Stimulated activated CD4-positive, alpha-beta T cell treated with anti-CD3 and anti-CD28 coated beads, Interleukin-12 subunit alpha, Interleukin-12 subunit beta, amount 100 ng/mL, for 24 hours (primary cell): ENCODE measurements at regions not wholly inside any gene's neighbourhood (a gene's known extent, or its start where the extent isn't known, plus 50 kb on each side); places are given as distances from the start of the nearest gene placed in this dataset.
"Not testable (repeated sequence)": the region's sequence is repeated elsewhere in the genome, so short reads cannot be mapped to it uniquely, and the experiment has no call there.

Source experiments
- DNase-seq, 2 experiments: peaks; one replicate each; pipeline ENCODE4 v3.0.0-alpha.2; 2020; ENCODE audit warnings: low read depth in 2 of 2

DNA sequence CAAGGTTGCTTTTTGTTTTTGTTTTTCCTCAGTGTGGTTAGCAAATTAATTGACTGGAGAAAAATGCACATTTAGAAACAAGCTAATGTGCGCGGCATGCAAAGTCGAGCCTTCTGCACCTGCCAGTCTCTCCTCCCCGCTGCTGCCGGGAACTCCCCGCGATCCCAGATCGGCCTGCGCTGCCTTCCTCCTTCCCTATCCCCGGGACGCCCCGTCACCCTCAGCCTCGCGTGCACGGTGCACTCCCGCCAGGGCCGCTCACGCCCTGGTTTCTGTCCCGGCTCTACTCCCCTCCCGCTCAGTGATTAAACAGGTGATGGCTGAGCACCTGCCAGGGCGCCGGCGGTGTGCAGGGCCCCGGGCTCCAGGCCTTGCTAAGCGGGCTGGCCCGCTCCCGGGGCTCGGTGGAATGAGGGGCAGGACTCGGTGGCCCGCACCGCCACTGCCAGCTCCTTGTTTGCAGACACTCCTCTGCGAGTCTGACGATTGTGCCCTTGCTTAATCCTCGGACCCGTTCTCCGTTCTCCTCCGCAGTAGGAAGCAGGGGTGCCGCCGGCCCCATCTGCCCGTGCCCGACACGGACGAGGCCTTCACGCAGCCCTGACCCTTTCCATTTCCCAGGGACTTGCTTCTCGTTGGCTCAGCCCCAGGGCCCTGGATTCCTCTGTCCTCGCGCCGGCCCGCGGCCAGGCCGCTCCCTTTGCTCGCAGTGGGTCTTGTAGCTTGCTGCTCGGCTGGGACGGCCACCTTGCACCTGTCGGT is 143.4 kb downstream of the TRIML1 start:
- DNase-seq, result no peak

DNA sequence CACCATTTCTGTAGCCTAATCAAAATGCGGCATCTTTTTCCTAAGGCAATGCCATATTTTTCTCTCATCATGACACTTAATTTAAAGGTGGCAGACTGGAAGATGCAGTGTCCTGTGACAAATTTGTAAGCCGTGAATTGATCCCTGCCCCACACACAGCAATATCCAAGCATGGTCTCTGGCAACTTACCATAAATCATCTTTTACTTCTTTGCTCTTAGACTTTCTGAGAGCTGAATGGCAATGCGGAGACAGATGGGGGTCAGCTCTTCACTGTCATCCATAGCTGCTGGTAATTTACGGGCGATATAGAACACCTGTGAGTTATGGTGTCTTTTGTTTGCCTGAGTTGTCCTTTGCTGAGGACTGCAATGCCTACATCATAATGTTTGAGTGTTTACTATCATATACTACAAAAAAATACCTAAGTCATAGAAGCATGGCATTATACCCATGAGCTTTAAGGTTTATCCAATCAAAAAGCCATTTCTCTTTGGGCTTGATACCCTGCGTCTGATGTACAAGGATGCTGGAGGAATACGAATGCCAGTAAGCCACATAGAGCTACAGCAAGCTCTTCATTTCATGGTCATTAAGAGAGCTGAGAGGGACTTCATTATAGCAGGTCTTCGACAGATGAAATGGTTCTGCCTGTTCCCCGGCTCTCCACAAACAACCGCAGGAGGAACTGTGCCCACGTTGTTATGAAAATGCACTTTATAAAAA is 148.1 kb downstream of the TRIML1 start:
- DNase-seq, result no peak

DNA sequence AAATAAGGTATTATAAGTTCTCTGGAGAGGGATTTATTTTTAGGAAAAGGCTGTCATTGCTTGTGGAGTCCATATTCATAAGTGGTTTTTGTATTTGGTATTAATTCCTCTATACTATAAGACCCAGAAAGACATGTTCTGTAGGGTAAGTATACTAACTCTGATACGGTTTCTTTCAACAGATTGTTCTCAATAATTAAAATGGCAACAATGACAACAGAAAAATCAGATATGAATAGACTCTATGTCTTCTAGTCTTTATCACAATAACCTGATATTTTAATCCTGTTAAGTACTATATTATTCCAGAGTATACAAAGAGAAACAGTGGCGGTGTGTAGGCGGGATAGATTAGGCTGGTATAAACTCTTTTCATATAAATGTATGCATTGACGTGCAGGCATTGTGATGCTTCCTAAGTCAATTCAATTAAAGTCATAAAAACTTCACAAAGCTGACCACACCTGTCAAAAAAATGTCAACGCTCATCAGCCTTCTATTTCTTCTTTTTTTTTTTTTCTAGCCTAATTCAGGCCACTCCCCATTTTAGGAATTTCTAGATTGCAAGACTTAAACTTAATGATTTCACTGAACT is 150.4 kb downstream of the TRIML1 start:
- DNase-seq, result no peak

DNA sequence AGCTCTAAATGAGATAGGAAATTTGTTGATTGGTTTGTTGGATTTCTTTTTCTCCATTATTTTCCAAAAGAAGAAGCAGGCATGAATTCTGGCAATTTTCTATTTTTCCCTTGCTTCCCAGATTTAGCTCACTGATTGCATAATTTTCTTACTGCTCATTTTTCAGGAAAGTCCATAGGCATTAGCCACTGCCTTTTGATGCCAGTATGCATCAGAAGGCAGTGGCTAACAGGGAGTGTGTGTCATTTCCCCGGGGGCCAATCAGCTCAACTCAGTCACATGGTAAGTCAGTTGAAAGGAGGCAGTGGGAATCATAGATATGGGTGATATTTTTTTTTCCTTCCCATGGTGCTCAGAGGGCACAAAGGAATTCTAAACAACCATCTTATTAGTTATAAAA is 156.7 kb downstream of the TRIML1 start:
- DNase-seq, result no peak

DNA sequence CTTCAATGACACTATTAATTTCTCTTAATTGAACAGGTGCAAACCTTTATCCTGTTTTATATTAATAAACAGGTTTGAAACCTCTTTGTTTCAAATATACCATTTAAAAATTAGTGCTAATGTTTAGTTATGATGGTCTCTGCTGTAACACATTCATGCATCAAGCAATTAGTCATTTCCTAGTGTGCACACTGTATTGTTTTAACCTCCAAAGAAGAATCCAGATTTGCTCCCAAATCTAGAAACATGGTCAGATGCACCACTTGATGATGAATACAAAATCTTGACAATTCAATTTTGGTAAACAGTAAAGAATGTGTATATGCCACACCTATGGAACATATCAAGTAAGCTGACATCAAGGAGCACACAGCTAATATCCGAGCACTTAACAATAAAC is 157.1 kb downstream of the TRIML1 start:
- DNase-seq, result no peak

DNA sequence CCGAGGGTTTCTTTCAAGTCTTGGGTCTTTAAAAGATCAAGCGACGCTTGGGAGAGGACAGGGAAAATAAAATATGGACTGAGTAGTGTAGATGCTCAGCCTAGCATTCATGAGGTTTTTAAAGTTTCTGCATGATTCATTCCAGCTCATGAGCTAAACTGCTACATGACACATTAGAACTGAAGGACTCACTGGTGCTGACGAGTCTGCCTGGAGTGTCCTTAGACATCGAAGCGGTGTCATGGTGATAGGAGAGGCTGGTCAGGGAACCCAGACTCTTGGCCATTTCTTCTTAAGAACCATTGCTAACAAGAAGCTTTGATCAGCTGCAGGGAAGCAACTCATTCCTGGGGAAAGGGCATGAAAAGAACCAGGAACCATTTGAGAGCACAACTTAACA is 158.6 kb downstream of the TRIML1 start:
- no peak for DNase-seq

DNA sequence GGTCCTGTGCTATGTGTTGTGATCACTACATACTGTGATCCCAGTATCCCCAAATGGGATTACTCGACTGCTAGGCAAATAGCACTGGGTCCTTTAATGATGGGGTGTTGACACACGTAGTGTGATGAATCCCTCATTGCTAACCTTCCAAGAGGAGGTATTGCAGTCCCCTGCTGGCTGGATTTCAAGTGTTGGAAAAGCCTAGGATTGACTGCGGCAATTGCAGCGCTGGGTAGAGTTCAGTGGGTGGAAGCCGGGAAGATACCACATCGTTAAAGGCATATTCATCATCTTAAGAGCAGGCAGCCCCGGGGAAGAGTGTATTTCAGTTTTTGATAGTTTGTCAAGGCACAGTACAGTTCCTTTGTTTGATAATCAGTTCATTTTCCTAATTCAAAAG is 159.9 kb downstream of the TRIML1 start:
- no peak for DNase-seq

DNA sequence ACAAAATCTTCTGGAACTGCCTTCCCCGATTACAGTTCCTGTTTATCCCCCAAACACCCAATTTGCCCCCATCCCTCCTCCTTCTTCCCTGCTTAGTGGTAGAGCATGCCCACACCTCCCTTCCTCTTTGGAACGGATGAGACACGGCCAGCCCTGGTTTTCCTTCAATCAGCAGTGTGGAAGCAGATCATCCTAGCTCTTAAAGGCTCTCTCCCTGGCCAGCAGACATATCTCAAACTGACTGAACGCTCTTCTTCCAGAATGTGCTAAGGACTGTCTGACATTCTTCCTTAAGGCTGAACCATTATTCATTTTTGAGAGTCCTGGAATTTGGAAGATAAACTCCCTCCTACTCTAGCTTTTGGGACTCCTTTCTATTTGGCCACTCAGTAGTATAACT is 161.1 kb downstream of the TRIML1 start:
- DNase-seq, result no peak

DNA sequence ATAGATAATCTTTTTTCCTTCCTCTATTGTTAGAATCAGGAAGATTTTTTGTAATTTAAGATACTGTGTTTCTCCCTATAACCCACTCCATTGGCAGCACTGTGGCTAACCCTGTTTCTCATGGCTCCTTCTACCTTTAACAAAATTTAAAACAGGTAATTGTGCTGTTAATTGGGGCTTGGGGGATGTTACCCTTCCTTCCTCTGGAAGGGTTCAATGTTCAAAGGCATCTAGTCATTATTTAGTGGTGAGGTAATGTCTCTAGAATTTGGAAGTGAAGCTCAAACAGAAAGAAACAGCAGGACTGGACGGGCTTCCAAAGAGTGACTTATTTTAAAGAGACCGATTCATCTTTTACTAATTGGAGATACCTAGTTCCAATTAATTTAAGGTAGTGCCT is 166.4 kb downstream of the TRIML1 start:
- DNase-seq, result no peak

DNA sequence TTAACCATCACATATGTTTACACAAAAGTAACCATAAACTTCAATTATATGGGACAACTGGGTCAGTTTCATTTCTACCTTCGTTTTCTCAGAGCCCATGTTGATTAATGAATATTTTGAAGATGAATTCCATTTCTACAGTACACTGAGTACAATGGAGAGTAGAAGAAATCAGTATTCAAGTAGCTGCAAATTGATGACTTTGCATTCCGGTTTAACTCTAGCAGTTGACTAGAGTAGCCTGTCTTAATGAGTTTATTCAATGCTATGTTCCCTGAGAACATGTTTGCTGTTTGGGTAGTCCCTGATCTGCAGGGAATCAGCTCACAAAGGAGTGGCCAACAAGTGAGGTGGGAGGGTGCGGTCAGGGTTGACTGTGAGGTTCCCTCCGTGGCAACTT is 168.3 kb downstream of the TRIML1 start:
- DNase-seq, result no peak

DNA sequence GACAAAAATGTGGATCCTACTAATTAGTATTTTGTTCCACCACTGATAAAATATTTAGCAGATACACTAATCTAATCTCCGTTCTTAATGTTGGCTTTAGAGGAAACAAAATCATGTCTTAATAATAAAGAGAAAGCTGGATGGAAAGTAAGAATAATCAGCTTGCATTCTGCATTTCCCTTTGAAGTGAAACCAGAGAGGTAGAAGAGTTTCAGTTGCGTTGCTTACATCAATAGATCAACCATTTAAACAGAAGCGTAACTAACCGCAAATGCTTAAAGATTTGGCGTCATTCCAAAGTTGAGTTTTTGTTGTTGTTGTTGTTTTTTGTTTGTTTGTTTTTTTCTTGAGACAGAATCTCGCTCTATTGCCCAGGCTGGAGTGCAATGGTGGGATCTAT is 168.9 kb downstream of the TRIML1 start:
- DNase-seq, result no peak

DNA sequence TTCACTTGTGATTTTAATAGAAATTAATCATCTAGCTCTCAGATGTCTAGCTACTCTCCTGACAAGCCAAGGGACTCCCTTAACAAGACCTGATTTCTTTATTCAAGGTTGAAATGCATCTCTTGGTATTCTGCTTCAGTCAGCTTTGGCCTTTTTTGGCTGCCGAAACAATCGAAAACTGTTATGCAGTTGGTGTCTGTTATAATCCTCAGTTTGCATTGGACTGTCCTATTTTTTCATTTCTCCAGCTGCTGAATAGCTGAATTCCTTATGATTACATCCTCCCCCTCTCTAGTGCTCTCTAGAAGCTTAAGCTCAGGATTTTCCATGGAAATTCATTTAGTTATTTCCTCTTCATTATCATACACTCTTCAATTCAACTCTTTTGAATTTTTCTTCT is 177.2 kb downstream of the TRIML1 start:
- no peak for DNase-seq

DNA sequence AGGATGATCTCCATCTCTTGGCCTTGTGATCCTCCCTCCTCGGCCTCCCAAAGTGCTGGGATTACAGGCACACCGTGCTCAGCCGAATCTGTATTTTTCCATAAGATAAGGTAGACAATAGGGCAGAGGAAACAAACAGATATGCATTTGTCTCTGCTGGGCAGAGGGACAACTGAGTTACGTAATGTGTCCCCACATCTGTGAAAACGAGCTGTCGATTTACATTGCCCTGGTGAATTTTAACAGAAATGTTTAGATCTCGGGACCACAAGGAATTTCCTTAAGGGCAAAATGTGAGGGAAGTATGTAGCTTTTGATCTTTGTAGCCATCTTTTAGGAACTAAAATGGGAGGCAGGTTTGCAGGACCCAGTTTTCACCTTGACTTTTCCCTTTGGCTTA is 189.7 kb downstream of the TRIML1 start:
- no peak for DNase-seq

DNA sequence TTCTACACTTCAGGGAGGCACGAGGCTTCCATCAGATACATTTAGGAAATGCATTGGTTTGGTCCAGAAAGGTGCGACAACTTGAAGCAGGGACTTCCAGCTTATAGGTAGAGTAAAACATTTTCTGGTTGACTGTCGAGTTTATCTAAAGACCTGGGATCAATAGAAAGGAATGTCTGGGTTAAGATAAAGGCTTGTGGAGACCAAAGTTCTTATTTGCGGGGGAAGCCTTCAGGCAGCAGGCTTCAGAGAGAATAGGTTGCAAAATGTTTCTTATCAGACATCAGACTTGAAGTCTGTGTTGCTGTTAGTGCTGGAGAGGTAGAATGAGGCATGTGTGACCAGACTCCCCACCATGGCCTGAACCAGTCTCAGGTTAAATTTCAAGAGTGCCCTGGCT is 190.3 kb downstream of the TRIML1 start:
- DNase-seq, result no peak

DNA sequence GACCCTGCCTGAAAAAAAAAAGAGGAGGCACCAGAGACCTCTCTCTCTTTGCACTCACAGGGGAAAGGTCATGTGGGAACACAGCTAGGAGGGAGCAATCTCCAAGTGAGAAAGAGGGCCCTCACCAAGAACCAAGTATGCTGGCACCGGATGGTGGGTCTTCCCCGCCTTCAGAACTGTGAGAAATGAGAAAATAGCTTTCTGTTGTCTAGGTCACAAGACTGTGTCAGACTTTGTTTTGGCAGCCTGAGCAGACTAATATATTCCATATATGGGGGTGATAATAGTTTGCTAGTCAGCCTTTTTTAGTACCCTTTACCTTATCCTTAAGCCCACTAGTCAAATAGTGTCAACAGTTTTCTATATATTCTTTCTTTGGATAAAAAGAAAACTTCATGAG is 193.0 kb downstream of the TRIML1 start:
- DNase-seq, result no peak

DNA sequence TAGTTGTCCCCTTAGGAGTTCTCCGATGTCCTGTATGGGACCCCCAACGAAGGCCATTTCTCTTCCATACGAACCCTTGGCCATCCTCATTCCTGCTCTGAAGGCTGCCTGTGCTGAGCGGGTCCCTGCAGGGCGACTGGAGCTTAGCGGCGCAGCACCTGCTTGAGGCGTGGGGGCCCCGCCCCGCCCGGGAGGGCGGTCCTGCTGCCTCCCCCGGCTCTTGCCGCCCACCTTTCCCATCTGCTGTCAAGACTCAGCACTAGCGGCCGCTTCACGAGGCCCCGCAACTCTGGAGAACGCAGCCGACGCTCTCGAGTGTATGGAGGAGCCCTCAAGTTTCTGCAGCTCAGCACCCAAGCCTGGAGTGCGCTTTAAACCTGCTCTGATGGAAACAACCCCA is 197.7 kb downstream of the TRIML1 start:
- no peak for DNase-seq

DNA sequence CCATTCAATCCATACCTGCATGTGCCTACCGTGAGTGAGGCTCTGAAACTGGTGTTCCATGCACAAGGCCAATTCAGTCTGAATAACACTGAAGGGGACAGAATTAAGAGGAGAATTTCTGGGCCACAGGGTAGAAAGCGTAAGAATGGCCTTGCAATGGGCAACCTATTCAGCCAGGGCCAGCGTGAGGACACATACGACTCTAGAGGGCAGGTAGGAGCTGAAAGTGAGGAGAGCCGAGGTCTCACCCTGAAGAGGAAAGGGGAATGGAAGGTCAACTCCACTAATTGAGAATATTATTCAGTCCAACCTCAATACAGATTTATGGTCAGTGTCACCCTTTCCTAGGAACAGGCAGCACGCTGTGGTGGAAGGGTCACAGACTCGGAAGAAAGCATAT is 202.2 kb downstream of the TRIML1 start:
- no peak for DNase-seq

DNA sequence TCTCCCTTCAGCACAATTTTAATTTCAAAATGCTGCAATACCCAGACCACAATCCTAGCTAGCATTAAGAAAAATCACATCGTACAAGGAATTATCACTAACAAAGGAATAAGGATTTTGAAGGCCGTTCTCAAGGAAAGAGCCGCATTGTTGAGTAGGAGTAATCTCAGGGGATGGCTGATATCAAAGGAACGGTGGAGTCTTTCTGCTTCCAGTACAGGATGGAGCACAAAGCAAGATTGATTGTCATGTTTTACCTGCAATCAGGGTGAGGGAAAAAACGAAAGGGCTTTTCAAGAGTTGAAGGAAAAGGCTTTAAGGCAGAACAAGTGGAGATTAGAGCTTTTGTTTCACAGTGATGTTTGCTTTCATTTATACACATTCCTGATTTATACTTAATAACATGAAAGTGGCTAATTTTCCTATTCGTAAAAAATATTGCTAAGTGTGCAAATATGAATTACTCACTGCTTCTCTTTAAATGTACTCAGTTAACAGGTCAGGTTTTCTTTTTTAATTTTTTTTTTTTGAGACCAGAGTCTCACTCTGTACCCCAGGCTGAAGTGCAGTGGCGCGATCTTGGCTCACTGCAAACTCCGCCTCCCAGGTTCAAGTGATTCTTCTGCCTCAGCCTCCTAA is 207.0 kb downstream of the TRIML1 start:
- no peak for DNase-seq

DNA sequence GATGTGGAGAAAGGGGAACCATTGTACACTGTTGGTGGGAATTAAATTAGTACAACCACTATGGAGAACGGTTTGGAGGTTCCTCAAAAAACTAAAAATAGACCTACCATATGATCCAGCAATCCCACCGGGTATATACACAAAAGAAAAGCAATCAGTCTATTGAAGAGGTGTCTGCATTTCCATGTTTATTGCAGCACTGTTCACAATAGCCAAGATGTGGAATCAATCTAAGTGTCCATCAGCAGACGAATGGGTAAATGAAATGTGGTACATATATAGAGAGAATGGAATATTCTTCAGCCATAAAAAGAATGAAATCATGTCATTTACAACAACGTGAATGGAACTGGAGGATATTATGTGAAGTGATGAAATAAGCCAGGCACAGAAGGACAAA is 208.1 kb downstream of the TRIML1 start:
- no peak for DNase-seq

DNA sequence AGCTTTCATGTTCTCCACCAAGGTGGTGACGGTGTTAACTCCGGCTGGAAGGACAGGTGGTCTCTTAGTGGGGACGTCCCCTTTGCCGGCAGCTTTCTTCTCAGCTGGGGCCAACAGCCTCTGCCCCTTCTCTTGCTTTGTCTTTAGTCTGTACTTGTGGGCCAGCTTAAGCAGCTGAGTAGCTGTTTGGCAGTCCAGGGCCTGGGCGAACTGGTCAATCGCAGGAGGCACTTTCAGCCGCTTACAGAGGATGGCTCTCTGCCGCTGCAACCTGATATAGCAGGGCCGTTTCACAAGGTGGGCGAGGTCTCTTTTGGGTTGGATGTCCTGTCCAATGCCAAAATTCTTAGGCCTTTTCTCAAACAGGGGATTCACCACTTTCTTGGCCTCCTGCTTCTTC is 210.3 kb downstream of the TRIML1 start:
- DNase-seq, result not testable (repeated sequence)

DNA sequence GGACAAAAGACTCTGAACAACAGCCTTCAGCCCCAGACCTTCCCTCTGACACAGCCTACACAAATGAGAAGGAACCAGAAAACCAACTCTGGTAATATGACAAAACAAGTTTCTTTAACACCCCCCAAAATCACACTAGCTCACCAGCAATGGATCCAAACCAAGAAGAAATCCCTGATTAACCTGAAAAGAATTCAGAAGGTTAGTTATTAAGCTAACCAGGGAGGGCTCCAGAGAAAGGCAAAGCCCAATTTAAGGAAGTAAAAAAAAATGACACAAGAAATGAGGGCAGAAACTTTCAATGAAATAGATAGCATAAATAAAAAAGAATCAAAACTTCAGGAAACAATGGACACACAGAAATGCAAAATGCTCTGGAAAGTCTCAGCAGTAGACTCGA is 224.0 kb downstream of the TRIML1 start:
- DNase-seq, result no peak

DNA sequence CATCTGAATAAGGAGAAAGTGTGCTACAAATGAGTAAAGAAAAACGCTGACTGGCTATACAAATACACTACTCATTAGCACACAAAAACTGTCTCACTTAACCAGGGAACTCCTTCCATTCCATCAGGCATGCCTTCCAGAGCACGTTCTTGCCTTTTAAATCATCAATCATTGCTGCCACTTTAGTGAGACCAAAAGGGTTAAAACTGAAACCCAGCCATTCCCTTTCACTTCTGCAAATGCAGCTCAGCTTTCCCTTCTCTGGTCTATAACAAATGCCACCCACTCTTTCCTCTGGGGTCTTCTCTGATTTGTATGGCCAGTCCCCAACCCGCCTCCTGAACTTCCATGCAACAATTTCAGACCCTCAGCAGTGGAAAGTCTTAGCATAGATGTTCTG is 231.5 kb downstream of the TRIML1 start:
- DNase-seq, result no peak

DNA sequence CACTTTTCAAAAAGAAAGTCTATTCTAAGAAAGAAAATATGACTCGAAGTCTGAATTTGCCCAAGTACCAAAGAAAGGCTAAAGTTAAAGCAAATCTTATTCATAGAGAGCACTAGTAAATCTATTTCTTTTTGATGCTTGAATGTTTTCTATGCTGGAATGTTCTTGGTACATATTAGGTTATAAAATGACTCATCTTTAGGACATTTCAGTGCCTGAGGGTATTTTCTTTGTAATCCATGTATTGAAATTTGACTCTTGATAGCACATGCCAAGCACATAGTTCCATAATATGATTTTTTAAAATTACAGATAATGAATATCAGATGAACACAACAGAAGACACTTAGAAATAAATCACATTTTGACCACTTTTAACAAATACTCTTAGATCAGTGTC is 232.8 kb downstream of the TRIML1 start:
- DNase-seq, result no peak
